Thymus (tissue), 11 donors: ENCODE measurements at regions not wholly inside any gene's neighbourhood (a gene's known extent, or its start where the extent isn't known, plus 50 kb on each side); places are given as distances from the start of the nearest gene placed in this dataset.

Experiments used
- DNase-seq, 9 donors: peaks; one replicate each; pipeline ENCODE4 v3.0.0-alpha.2; 2013; ENCODE audit warnings: low spot score in 9 of 9, low read depth in 6 of 9, missing footprints in 1 of 9
- H3K27ac ChIP-seq, 2 donors: one replicate each; pipeline ENCODE4 v1.5.1; 2013; ENCODE audit warnings: control low read depth in 1 of 2, low read depth in 1 of 2, low read length in 1 of 2, mild to moderate bottlenecking in 1 of 2, moderate library complexity in 1 of 2
- H3K27me3 ChIP-seq, 2 donors: one replicate each; pipeline ENCODE4 v1.5.1; 2013; ENCODE audit warnings: low read length in 1 of 2; ENCODE audit not compliant: control insufficient read depth in 2 of 2, insufficient read depth in 1 of 2
- H3K36me3 ChIP-seq, 2 donors: one replicate each; pipeline ENCODE4 v1.5.1; 2013; ENCODE audit warnings: low read length in 1 of 2, mild to moderate bottlenecking in 1 of 2, moderate library complexity in 1 of 2; ENCODE audit not compliant: control insufficient read depth in 2 of 2, insufficient read depth in 2 of 2
- H3K4me1 ChIP-seq, 2 donors: one replicate each; pipeline ENCODE4 v1.5.1; 2013; ENCODE audit warnings: low read length in 2 of 2; ENCODE audit not compliant: control insufficient read depth in 2 of 2, insufficient read depth in 2 of 2
- H3K4me3 ChIP-seq, 2 donors: one replicate each; pipeline ENCODE4 v1.5.1; 2013; ENCODE audit warnings: low read length in 2 of 2, control low read depth in 1 of 2, mild to moderate bottlenecking in 1 of 2
- H3K9me3 ChIP-seq, 2 donors: one replicate each; pipeline ENCODE4 v1.5.1; 2013; ENCODE audit warnings: low read length in 1 of 2, mild to moderate bottlenecking in 1 of 2; ENCODE audit not compliant: control insufficient read depth in 2 of 2, insufficient read depth in 1 of 2
- WGBS: extraction: QIAGEN DNeasy Blood & Tissue Kit; methylation state at CpG from one replicate; pipeline ENCODE4 v1.1.7; 2013; 5-methylcytosine and 5-hydroxymethylcytosine counted together
- donor health status: healthy.

DNA sequence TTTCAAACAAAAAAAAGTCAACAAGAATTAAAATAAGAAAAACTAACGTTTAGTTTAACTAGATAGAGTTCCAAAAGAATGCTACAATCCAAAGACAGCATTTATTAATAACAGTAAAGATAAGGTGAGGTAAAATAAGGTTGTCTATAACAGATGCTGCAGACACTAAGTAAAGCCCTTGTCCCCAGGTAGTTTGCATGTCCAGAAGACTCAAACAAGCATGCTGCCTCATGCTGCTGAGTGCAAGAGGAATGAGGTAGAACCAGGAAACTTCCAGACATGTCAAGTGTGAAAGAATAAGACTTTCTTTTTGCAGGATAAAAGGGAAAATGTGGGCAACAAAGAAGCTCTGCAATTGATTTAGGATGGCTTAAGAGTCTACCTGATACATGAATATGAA is 439.2 kb downstream of the PLOD2 start:
- H3K4me3 ChIP-seq = no peak overlapping the region
- 95% methylated on average over 1 of the region's 1 CpG for WGBS
- H3K27me3 ChIP-seq = no peaks in the 10 kb centered on the region
- no peaks in the 10 kb centered on the region for H3K4me1 ChIP-seq
- peak in 1 of 9 donors; percentile 16 for DNase-seq
- H3K36me3 ChIP-seq = no peaks in the 10 kb centered on the region
- H3K9me3 ChIP-seq = no peaks in the 10 kb centered on the region
- H3K27ac ChIP-seq = no peak overlapping the region

DNA sequence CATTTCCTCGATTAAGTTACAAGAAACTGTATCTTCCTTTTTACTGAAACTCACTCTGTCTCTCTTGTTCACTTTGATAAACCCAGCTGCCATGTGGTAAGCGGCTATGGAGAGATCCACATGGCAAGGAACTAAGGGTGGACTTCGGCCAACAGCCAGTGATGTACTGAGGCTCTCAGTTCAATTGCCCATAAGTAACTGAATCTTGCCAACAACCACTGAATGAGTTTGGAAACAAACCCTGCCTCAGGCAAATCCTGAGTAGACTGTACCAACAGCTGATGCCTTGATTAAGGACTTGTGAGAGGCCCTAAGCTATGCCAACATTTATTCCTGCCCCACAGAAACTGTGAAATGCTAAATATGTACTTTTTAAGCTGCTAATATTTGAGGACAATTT is 433.5 kb downstream of the PLOD2 start:
- DNase-seq = no peak
- H3K4me1 ChIP-seq = no peaks in the 10 kb centered on the region
- 96% methylated on average over 3 of the region's 3 CpGs for WGBS
- H3K27me3 ChIP-seq = no peaks in the 10 kb centered on the region
- H3K9me3 ChIP-seq = no peaks in the 10 kb centered on the region
- no peaks in the 10 kb centered on the region for H3K36me3 ChIP-seq
- no peak overlapping the region for H3K27ac ChIP-seq
- no peak overlapping the region for H3K4me3 ChIP-seq

DNA sequence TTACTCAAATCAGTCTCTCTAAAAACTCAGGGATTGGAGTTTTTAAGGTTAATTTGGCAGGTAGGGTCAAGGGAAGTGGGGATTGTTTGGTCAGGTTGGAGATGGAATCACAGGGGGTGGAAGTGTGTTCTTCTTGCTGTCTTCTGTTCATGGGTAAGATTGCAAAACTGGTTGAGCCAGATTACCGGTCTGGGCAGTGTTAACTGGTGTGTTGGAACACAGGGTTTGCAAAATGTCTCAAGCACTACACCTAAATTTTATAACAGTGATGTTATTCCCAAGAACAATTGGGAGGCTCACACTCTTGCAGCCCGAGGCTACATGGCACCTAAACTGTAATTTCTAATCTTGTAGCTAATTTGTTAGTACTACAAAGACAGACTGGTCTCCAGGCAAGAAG is 425.4 kb downstream of the PLOD2 start:
- H3K4me3 ChIP-seq = no peak overlapping the region
- H3K36me3 ChIP-seq = no peaks in the 10 kb centered on the region
- H3K27me3 ChIP-seq = no peaks in the 10 kb centered on the region
- no peak for DNase-seq
- H3K9me3 ChIP-seq = no peaks in the 10 kb centered on the region
- no peaks in the 10 kb centered on the region for H3K4me1 ChIP-seq
- 87% methylated on average over 2 of the region's 2 CpGs for WGBS
- H3K27ac ChIP-seq = no peak overlapping the region

DNA sequence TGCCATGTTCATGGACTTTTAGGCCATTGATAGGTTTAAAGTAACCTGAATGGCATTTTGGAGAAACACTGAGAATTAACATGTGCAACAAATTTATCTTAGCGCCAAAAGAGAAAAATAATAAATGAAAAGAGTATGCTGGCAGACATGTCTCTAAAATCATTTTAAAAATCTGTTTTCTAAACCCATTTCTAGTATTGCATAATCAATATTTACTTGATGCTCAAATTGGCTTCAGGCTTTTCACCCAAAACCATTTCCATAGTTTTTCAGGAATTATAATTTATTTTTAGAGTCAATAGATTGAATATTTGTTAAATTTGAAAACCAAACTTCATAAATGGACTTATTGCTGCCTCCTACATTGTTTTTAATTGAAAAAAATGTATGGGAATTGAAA is 423.0 kb downstream of the PLOD2 start:
- Histone ChIP-seq H3K36me3 (no peaks in the 10 kb centered on the region), H3K27ac (no peak overlapping the region), H3K4me1 (no peaks in the 10 kb centered on the region), H3K9me3 (no peaks in the 10 kb centered on the region), H3K27me3 (no peaks in the 10 kb centered on the region), H3K4me3 (no peak overlapping the region)
- WGBS = 97% methylated on average over 1 of the region's 1 CpG
- no peak for DNase-seq

DNA sequence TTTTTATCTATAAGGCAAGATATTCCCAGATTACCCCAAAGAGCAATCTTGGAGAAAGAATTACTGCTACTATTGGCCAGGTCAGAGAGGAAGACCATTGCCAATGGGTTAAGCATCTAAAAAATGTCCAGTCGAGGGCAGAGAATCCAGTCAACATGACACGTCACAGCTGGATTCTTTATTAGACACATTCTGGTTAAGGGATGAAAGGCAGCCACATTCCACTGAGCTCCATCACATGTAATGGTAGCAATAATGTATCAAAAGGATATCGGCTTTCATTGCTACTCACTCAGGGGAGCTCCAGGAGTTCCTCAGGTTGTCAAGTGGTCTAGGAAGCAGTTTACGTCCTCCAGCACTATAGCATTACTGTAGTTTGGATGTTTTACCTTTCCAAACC is 421.1 kb downstream of the PLOD2 start:
- H3K36me3 ChIP-seq = no peaks in the 10 kb centered on the region
- H3K4me1 ChIP-seq = no peaks in the 10 kb centered on the region
- no peaks in the 10 kb centered on the region for H3K9me3 ChIP-seq
- no peak overlapping the region for H3K4me3 ChIP-seq
- H3K27me3 ChIP-seq = no peaks in the 10 kb centered on the region
- no peak for DNase-seq
- WGBS = 88% methylated on average over 4 of the region's 4 CpGs
- no peak overlapping the region for H3K27ac ChIP-seq

DNA sequence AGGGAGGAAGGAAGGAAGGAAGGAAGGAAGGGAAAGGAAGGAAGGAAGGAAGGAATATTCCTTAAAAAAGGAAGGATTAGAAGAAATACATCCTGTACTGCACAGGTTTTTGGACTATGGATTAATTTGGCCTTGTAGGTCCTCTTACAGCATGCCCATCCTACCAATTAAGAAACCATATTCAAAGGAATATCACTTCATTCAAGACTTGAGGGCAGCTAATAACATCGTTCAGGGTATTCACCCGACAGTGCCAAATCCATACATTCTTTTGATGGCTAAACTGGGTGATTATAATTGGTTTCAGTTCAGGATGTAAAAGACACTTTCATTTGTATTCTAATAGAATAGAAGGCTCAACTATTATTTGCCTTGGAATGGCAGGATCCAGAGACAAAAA is 410.3 kb downstream of the PLOD2 start:
- WGBS = 97% methylated on average over 2 of the region's 2 CpGs
- no peaks in the 10 kb centered on the region for H3K9me3 ChIP-seq
- H3K27me3 ChIP-seq = no peaks in the 10 kb centered on the region
- no peak overlapping the region for H3K4me3 ChIP-seq
- no peaks in the 10 kb centered on the region for H3K36me3 ChIP-seq
- H3K4me1 ChIP-seq = no peaks in the 10 kb centered on the region
- DNase-seq = no peak
- H3K27ac ChIP-seq = no peak overlapping the region

DNA sequence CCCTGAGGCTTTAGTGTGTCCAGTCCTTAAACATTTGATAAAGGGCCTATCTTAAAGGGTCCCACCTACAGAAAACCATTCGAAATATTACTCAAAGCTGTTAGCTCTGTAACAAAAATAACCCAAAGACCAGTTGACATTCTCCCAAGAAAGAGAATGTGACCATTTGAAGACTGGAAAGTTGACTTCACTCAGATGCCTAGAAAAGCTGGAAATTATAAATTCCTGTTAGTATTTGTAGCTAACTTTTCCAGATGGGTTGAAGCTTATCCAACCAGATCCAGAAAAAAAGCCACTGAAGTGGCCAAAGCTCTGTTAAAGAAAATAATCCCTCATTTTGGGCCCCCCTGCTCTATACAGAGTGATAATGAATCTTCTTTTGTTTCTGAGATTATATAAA is 408.4 kb downstream of the PLOD2 start:
- WGBS = 77% methylated on average over 1 of the region's 1 CpG
- H3K4me3 ChIP-seq = no peak overlapping the region
- no peaks in the 10 kb centered on the region for H3K9me3 ChIP-seq
- H3K4me1 ChIP-seq = no peaks in the 10 kb centered on the region
- no peaks in the 10 kb centered on the region for H3K27me3 ChIP-seq
- no peak for DNase-seq
- H3K36me3 ChIP-seq = no peaks in the 10 kb centered on the region
- H3K27ac ChIP-seq = no peak overlapping the region

DNA sequence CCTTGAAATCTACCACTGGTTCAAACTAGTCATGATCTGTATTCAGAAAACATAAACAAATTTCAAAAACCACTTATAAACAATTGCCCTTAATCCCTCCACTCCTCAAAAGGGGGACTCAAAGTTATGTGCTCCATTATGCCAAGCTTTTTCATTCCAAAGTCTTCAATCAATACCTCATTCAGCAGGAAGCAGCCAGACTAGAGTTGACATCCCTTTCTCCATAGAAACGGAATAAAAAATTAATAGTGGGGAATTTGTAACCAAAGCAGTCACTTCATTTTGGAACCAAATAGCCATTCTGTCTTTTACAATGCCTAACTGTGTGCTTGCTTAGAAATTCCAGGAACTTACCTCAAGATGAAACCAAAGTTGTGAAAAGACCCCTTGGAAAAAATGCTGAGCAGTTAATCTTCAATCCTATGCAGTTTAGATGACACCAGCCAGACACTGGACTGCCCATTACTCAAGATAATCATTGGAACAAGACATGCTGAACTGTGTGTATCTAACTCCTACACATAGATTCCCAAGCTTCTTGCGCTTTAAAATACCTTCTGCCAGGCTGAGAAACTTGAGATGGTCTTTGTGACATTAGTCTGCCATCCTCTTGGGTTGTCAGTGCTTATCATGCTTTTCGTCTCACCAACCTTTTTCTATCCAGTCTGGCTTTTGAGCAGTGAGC is 406.2 kb downstream of the PLOD2 start:
- no peaks in the 10 kb centered on the region for H3K4me1 ChIP-seq
- no peak overlapping the region for H3K4me3 ChIP-seq
- H3K27me3 ChIP-seq = no peaks in the 10 kb centered on the region
- no peaks in the 10 kb centered on the region for H3K9me3 ChIP-seq
- no peak for DNase-seq
- H3K27ac ChIP-seq = no peak overlapping the region
- 91% methylated on average over 3 of the region's 3 CpGs for WGBS
- no peaks in the 10 kb centered on the region for H3K36me3 ChIP-seq

DNA sequence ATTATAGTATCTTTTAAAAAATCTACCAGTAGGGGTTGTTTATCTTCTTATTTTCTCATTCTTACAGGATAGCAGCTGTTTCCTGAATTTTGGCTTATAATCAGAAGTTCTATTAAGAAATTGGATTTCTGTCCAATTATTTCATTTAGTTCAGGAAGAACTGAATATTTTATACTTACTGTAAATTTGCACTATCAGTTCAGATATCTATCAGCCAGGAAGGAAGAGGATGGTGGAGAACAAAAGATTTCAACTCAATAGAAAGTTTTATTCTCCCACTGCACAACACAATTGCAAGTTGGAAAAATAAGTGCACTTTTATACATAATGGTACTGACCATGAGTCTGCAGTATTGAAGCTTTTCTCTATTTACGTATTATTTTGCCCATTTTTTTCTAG is 400.9 kb downstream of the PLOD2 start:
- no peaks in the 10 kb centered on the region for H3K27me3 ChIP-seq
- no peak for DNase-seq
- H3K27ac ChIP-seq = no peak overlapping the region
- H3K9me3 ChIP-seq = no peaks in the 10 kb centered on the region
- no peaks in the 10 kb centered on the region for H3K36me3 ChIP-seq
- no peaks in the 10 kb centered on the region for H3K4me1 ChIP-seq
- WGBS = 93% methylated on average over 1 of the region's 1 CpG
- no peak overlapping the region for H3K4me3 ChIP-seq

DNA sequence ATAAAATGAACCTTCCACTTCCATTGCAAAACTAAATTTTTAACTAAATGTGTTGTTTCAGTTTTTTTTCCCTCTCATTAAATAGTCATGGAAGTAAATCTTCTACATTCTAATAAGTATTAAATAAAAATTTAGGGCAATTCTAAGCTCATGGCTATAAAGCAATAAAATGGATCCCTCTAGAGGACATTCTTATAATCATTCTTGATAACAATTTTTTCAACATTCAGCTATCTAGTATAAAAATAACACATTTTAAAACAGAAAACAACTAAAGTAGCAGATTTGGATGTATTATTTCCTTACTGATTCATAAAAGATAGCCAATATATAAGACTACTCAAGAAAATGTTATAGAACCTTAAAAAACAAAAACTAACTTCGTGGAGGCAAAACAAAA is 393.1 kb downstream of the PLOD2 start:
- Histone ChIP-seq H3K4me3 (no peak overlapping the region), H3K9me3 (no peaks in the 10 kb centered on the region), H3K4me1 (no peaks in the 10 kb centered on the region), H3K27ac (no peak overlapping the region), H3K36me3 (no peaks in the 10 kb centered on the region), H3K27me3 (no peaks in the 10 kb centered on the region)
- WGBS = 0% methylated on average over 1 of the region's 1 CpG
- DNase-seq = no peak
